HG02981 (cell line): ENCODE measurements at regions not wholly inside any gene's neighbourhood (a gene's known extent, or its start where the extent isn't known, plus 50 kb on each side); places are given as distances from the start of the nearest gene placed in this dataset.

Experiments
- ATAC-seq: cut with Tn5 transposase; IDR thresholded peaks from one replicate; pipeline ENCODE4 v1.9.1; 2021; ENCODE audit warnings: mild to moderate bottlenecking, moderate library complexity; ENCODE audit not compliant: unreplicated experiment

GRCh38 chr1:222910699-222911098, 95.9 kb downstream of the DISP1 start:
- ATAC-seq: no peak

- no peak for ATAC-seq
Measured at GRCh38 chr1:222911866-222912265, 97.0 kb downstream of the DISP1 start.

- no peak for ATAC-seq
Measured at GRCh38 chr1:222912730-222913129, 97.9 kb downstream of the DISP1 start.

- no peak for ATAC-seq
Measured at GRCh38 chr1:222914861-222915632, 100.2 kb downstream of the DISP1 start.

GRCh38 chr1:222916100-222916499, 101.3 kb downstream of the DISP1 start:
- no peak for ATAC-seq

GRCh38 chr1:222918801-222919477, 104.1 kb downstream of the DISP1 start:
- ATAC-seq: no peak

- ATAC-seq: no peak
Measured at GRCh38 chr1:222919478-222919865, 104.6 kb downstream of the DISP1 start.

GRCh38 chr1:222920169-222920568, 105.3 kb downstream of the DISP1 start:
- no peak for ATAC-seq

- ATAC-seq: no peak
Measured at GRCh38 chr1:222921945-222922344, 107.1 kb downstream of the DISP1 start.

GRCh38 chr1:222923506-222923905, 108.7 kb downstream of the DISP1 start:
- no peak for ATAC-seq

- no peak for ATAC-seq
Measured at GRCh38 chr1:222924136-222924706, 109.4 kb downstream of the DISP1 start.

GRCh38 chr1:222926566-222926965, 111.7 kb downstream of the DISP1 start:
- ATAC-seq: no peak

GRCh38 chr1:222927031-222927430, 112.2 kb downstream of the DISP1 start:
- ATAC-seq: no peak

GRCh38 chr1:222928212-222928611, 113.4 kb downstream of the DISP1 start:
- no peak for ATAC-seq

GRCh38 chr1:222930070-222930469, 115.2 kb downstream of the DISP1 start:
- ATAC-seq: no peak

GRCh38 chr1:222931023-222931422, 116.2 kb downstream of the DISP1 start:
- ATAC-seq: no peak

- no peak for ATAC-seq
Measured at GRCh38 chr1:222933273-222933672, 118.4 kb downstream of the DISP1 start.

- ATAC-seq: no peak
Measured at GRCh38 chr1:222935239-222935900, 120.5 kb downstream of the DISP1 start.

GRCh38 chr1:222936042-222936441, 121.2 kb downstream of the DISP1 start:
- ATAC-seq: no peak

- ATAC-seq: no peak
Measured at GRCh38 chr1:222938986-222939385, 124.1 kb downstream of the DISP1 start.

- ATAC-seq: no peak
Measured at GRCh38 chr1:222940095-222940494, 125.3 kb downstream of the DISP1 start.

- ATAC-seq: no peak
Measured at GRCh38 chr1:222940906-222941305, 126.1 kb downstream of the DISP1 start.
